Mesendoderm (in vitro differentiated cells): ENCODE measurements at regions not wholly inside any gene's neighbourhood (a gene's known extent, or its start where the extent isn't known, plus 50 kb on each side); places are given as distances from the start of the nearest gene placed in this dataset.

Experiments used
- DNase-seq: peaks from one replicate; pipeline ENCODE4 v3.0.0; 2013
- H2AK5ac ChIP-seq: 2 replicates; pipeline ENCODE4 v1.6.1; 2013; ENCODE audit warnings: low read length, inconsistent platforms
- H2BK120ac ChIP-seq: 2 replicates; pipeline ENCODE4 v1.6.1; 2013; ENCODE audit warnings: low read depth, mild to moderate bottlenecking, low read length, moderate library complexity, mixed read lengths
- H2BK15ac ChIP-seq: replicated peaks from 2 replicates; pipeline ENCODE4 v1.6.1; 2013; ENCODE audit warnings: low read depth, mild to moderate bottlenecking, moderate library complexity
- H2BK5ac ChIP-seq: 2 replicates; pipeline ENCODE4 v1.6.1; 2013; ENCODE audit warnings: low read length, inconsistent platforms
- H3K18ac ChIP-seq: 2 replicates; pipeline ENCODE4 v1.6.1; 2013; ENCODE audit warnings: mild to moderate bottlenecking, low read length, mixed read lengths
- H3K23ac ChIP-seq: one replicate; pipeline ENCODE4 v1.6.1; 2013; ENCODE audit warnings: low read length
- H3K27ac ChIP-seq: 2 replicates; pipeline ENCODE4 v1.5.1; 2013; ENCODE audit warnings: low read depth, mild to moderate bottlenecking, inconsistent platforms, low read length, moderate library complexity
- H3K27me3 ChIP-seq: 2 replicates; pipeline ENCODE4 v1.6.1; 2013; ENCODE audit warnings: low read length, control low read depth, mild to moderate bottlenecking, inconsistent platforms; ENCODE audit not compliant: insufficient read depth, poor library complexity
- H3K36me3 ChIP-seq: 2 replicates; pipeline ENCODE4 v1.6.1; 2013; ENCODE audit warnings: low read length, inconsistent platforms; ENCODE audit not compliant: control insufficient read depth, insufficient read depth
- H3K4ac ChIP-seq: one replicate; pipeline ENCODE4 v1.6.1; 2013; ENCODE audit warnings: low read depth, mild to moderate bottlenecking, low read length, moderate library complexity
- H3K4me1 ChIP-seq: 2 replicates; pipeline ENCODE4 v1.6.1; 2013; ENCODE audit warnings: low read depth, low read length, inconsistent platforms; ENCODE audit not compliant: control insufficient read depth
- H3K4me2 ChIP-seq: 2 replicates; pipeline ENCODE4 v1.6.1; 2013; ENCODE audit warnings: low read length
- H3K4me3 ChIP-seq: 2 replicates; pipeline ENCODE4 v1.5.1; 2013; ENCODE audit warnings: mild to moderate bottlenecking, low read length
- H3K56ac ChIP-seq: one replicate; pipeline ENCODE4 v1.6.1; 2013; ENCODE audit warnings: low read length
- H3K79me1 ChIP-seq: 2 replicates; pipeline ENCODE4 v1.6.1; 2013; ENCODE audit warnings: low read length, inconsistent platforms
- H3K79me2 ChIP-seq: 2 replicates; pipeline ENCODE4 v1.6.1; 2013; ENCODE audit warnings: mild to moderate bottlenecking, low read length; ENCODE audit not compliant: control insufficient read depth, insufficient read depth
- H3K9ac ChIP-seq: 2 replicates; pipeline ENCODE4 v1.6.1; 2013; ENCODE audit warnings: low read length, inconsistent platforms
- H4K5ac ChIP-seq: one replicate; pipeline ENCODE4 v1.6.1; 2013; ENCODE audit warnings: low read length
- H4K8ac ChIP-seq: one replicate; pipeline ENCODE4 v1.6.1; 2013; ENCODE audit warnings: low read depth, mild to moderate bottlenecking, control low read depth, low read length, moderate library complexity
- WGBS: extraction: QIAGEN DNeasy Blood & Tissue Kit; methylation state at CpG from one replicate; pipeline ENCODE4 v1.1.7; 2013; ENCODE audit warnings: low lambda C conversion rate, missing lambda C conversion rate; ENCODE audit not compliant: insufficient coverage; ENCODE audit errors: extremely low coverage; 5-methylcytosine and 5-hydroxymethylcytosine counted together

GRCh38 chr11:69372589-69373250, 78.8 kb downstream of the MYEOV start:
- no peak overlapping the region for H3K56ac ChIP-seq
- DNase-seq = no peak
- no CpG with 5 or more reads among the region's 13 CpGs for WGBS
- H2AK5ac ChIP-seq = no peak overlapping the region
- H3K36me3 ChIP-seq = no peaks in the 10 kb centered on the region
- no peak overlapping the region for H3K27ac ChIP-seq
- H3K27me3 ChIP-seq = no peaks in the 10 kb centered on the region
- no peak overlapping the region for H3K4ac ChIP-seq
- H4K5ac ChIP-seq = no peak overlapping the region
- no peak overlapping the region for H3K18ac ChIP-seq
- no peaks in the 10 kb centered on the region for H3K79me1 ChIP-seq
- H3K4me1 ChIP-seq = no peaks in the 10 kb centered on the region
- no peak overlapping the region for H2BK120ac ChIP-seq
- no peak overlapping the region for H2BK5ac ChIP-seq
- no peak overlapping the region for H3K4me3 ChIP-seq
- H2BK15ac ChIP-seq = no peak overlapping the region
- H3K9ac ChIP-seq = no peak overlapping the region
- no peak overlapping the region for H4K8ac ChIP-seq
- no peaks in the 10 kb centered on the region for H3K79me2 ChIP-seq
- H3K4me2 ChIP-seq = no peak overlapping the region
- H3K23ac ChIP-seq = no peak overlapping the region

GRCh38 chr11:69373251-69373635, 79.3 kb downstream of the MYEOV start:
- Histone ChIP-seq H3K4me2 (no peak overlapping the region), H3K9ac (no peak overlapping the region), H3K23ac (no peak overlapping the region), H3K18ac (no peak overlapping the region), H3K27ac (no peak overlapping the region), H2AK5ac (no peak overlapping the region), H3K4me1 (no peaks in the 10 kb centered on the region), H2BK5ac (no peak overlapping the region), H4K5ac (no peak overlapping the region), H4K8ac (no peak overlapping the region), H3K4me3 (no peak overlapping the region), H3K79me1 (no peaks in the 10 kb centered on the region), H3K4ac (no peak overlapping the region), H2BK120ac (no peak overlapping the region), H3K27me3 (no peaks in the 10 kb centered on the region), H3K79me2 (no peaks in the 10 kb centered on the region), H3K36me3 (no peaks in the 10 kb centered on the region), H3K56ac (no peak overlapping the region), H2BK15ac (no peak overlapping the region)
- no peak for DNase-seq
- WGBS = no CpG with 5 or more reads among the region's 2 CpGs

GRCh38 chr11:69374110-69374945, 80.4 kb downstream of the MYEOV start:
- H3K9ac ChIP-seq = no peak overlapping the region
- no peak for DNase-seq
- H3K27ac ChIP-seq = no peak overlapping the region

GRCh38 chr11:69374946-69375310, 81.0 kb downstream of the MYEOV start:
- Histone ChIP-seq H2BK15ac (no peak overlapping the region), H2BK120ac (no peak overlapping the region), H3K27me3 (no peaks in the 10 kb centered on the region), H4K5ac (no peak overlapping the region), H3K18ac (no peak overlapping the region), H3K56ac (no peak overlapping the region), H2AK5ac (no peak overlapping the region), H3K27ac (no peak overlapping the region), H3K79me2 (no peaks in the 10 kb centered on the region), H4K8ac (no peak overlapping the region), H3K9ac (no peak overlapping the region), H3K36me3 (no peaks in the 10 kb centered on the region), H3K4me1 (no peaks in the 10 kb centered on the region), H3K4ac (no peak overlapping the region), H2BK5ac (no peak overlapping the region), H3K79me1 (no peaks in the 10 kb centered on the region), H3K4me3 (no peak overlapping the region), H3K4me2 (no peak overlapping the region), H3K23ac (no peak overlapping the region)
- no peak for DNase-seq
- WGBS = no CpG with 5 or more reads among the region's 4 CpGs

More at GRCh38 chr11:69374110-69374945, 80.4 kb downstream of the MYEOV start:
- Histone ChIP-seq H2BK5ac (no peak overlapping the region), H4K8ac (no peak overlapping the region), H3K27me3 (no peaks in the 10 kb centered on the region), H3K79me1 (no peaks in the 10 kb centered on the region), H3K36me3 (no peaks in the 10 kb centered on the region), H4K5ac (no peak overlapping the region), H2BK120ac (no peak overlapping the region), H2AK5ac (no peak overlapping the region), H3K18ac (no peak overlapping the region), H3K23ac (no peak overlapping the region), H3K4ac (no peak overlapping the region), H3K79me2 (no peaks in the 10 kb centered on the region), H2BK15ac (no peak overlapping the region), H3K4me1 (no peaks in the 10 kb centered on the region), H3K4me3 (no peak overlapping the region), H3K4me2 (no peak overlapping the region), H3K56ac (no peak overlapping the region)
- no CpG with 5 or more reads among the region's 22 CpGs for WGBS

DNA sequence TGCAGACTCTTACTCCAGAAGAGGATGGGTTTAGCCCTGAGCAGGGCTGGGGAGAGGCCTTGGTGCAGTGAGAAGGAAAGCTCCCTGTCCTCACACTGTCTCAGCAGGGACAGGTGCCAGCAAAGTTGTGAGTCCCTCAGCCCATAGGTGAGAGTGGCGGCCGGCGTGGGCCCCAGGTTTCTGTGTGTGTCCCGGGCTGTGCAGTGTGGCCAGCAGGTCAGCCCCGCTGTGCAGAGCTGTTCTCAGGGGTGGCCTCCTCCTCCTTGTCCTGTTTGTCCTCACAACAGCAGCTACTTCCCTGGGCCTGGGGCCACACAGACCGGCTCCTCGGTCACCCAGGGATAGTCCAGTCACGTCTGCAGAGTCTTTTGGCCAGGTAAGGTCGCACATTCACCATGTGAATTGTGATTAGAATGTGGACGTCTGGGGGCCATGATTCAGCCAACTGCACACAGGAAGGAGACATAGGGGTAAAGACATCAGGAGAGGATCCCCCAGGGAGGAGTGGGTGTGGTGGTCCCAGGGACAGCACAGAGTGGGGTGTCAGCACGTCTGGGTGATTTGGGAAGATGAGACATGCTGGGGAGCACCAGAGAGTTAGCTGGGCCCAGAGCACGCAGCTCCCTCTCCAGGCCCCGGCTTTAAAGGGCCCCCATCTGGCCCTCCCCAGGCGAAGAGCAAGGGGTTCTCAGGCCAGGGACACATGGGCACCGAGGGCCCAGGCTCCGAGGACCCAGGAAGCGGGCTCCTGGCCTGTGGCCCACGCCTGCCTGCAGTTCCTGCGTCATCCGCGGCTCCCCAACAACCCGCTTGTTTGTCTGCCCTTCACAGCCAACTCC, 81.6 kb downstream of the MYEOV start:
- Histone ChIP-seq H3K4me2 (no peak overlapping the region), H4K8ac (no peak overlapping the region), H3K27me3 (no peaks in the 10 kb centered on the region), H3K79me2 (no peaks in the 10 kb centered on the region), H3K36me3 (no peaks in the 10 kb centered on the region), H3K23ac (no peak overlapping the region), H2AK5ac (no peak overlapping the region), H3K4me1 (no peaks in the 10 kb centered on the region), H2BK120ac (no peak overlapping the region), H3K27ac (no peak overlapping the region), H4K5ac (no peak overlapping the region), H3K79me1 (no peaks in the 10 kb centered on the region), H3K18ac (no peak overlapping the region), H3K9ac (no peak overlapping the region), H3K4me3 (no peak overlapping the region), H3K4ac (no peak overlapping the region), H2BK5ac (no peak overlapping the region), H2BK15ac (no peak overlapping the region), H3K56ac (peak overlapping the region; percentile 34)
- no peak for DNase-seq
- no CpG with 5 or more reads among the region's 22 CpGs for WGBS
